OCI-LY7 (cell line): ENCODE measurements at regions not wholly inside any gene's neighbourhood (a gene's known extent, or its start where the extent isn't known, plus 50 kb on each side); places are given as distances from the start of the nearest gene placed in this dataset.

ENCODE experiments used
- BruUV-seq: library from RNA; stranded (reverse); fragments of 400-500 nt; replicated peaks from 2 replicates; lab custom pipeline; 2021; lab: Mats Ljungman, UMichigan
- CTCF ChIA-PET: fragments of 300-600 bp; sonication (Branson Sonifier 250); formaldehyde crosslinking; loops from one replicate; lab custom pipeline; 2022; ENCODE audit warnings: antibody characterized with exemption; ENCODE audit not compliant: unreplicated experiment; lab: Charles Lee
- POLR2A ChIA-PET: fragments of 300-600 bp; sonication (Branson Sonifier 250); formaldehyde crosslinking; loops from one replicate; lab custom pipeline; 2022; ENCODE audit warnings: antibody characterized with exemption; lab: Charles Lee
- DNase-seq: peaks from one replicate; pipeline ENCODE4 v3.0.0-alpha.2; 2015; ENCODE audit warnings: low spot score
- H2AFZ ChIP-seq: fragments of 200-600 bp; sonication (generic), shearing (Covaris generic); 2 replicates; pipeline ENCODE4 v1.6.1; 2014; ENCODE audit warnings: mild to moderate bottlenecking, antibody characterized with exemption, low read length, moderate library complexity
- H3K27ac ChIP-seq: fragments of 200-600 bp; sonication (generic); 2 replicates; pipeline ENCODE4 v1.5.1; 2014; ENCODE audit warnings: mixed run types, low read depth, mild to moderate bottlenecking, moderate library complexity, low read length, inconsistent platforms; ENCODE audit not compliant: poor library complexity, severe bottlenecking
- H3K36me3 ChIP-seq: fragments of 200-600 bp; sonication (generic); 2 replicates; pipeline ENCODE4 v1.6.1; 2014; ENCODE audit warnings: mild to moderate bottlenecking, antibody characterized with exemption, low read length, moderate library complexity, mixed read lengths; ENCODE audit not compliant: insufficient read depth
- H3K4me1 ChIP-seq: fragments of 200-600 bp; sonication (generic); 2 replicates; pipeline ENCODE4 v1.5.1; 2014; ENCODE audit warnings: mild to moderate bottlenecking, low read length; ENCODE audit not compliant: insufficient read depth, poor library complexity, severe bottlenecking
- H3K4me2 ChIP-seq: fragments of 200-600 bp; sonication (generic); 2 replicates; pipeline ENCODE4 v1.6.1; 2014; ENCODE audit warnings: mild to moderate bottlenecking, low read length
- H3K4me3 ChIP-seq: fragments of 200-600 bp; sonication (generic); 2 replicates; pipeline ENCODE4 v1.5.1; 2014; ENCODE audit warnings: mild to moderate bottlenecking, low read depth, low read length; ENCODE audit not compliant: poor library complexity, severe bottlenecking
- H3K79me2 ChIP-seq: fragments of 200-600 bp; sonication (generic); 2 replicates; pipeline ENCODE4 v1.6.1; 2016; ENCODE audit warnings: low read depth, mild to moderate bottlenecking, low read length, moderate library complexity, mixed read lengths; ENCODE audit not compliant: insufficient read depth
- H3K9me2 ChIP-seq: fragments of 200-600 bp; sonication (generic); 2 replicates; pipeline ENCODE4 v1.6.1; 2016; ENCODE audit warnings: mild to moderate bottlenecking, low read length, mixed read lengths; ENCODE audit not compliant: insufficient read depth
- H3K9me3 ChIP-seq: fragments of 200-600 bp; sonication (generic); 2 replicates; pipeline ENCODE4 v1.6.1; 2014; ENCODE audit warnings: mild to moderate bottlenecking, mixed run types, low read length, mixed read lengths
- H4K20me1 ChIP-seq: fragments of 200-600 bp; sonication (generic); 2 replicates; pipeline ENCODE4 v1.6.1; 2014; ENCODE audit warnings: mild to moderate bottlenecking, antibody characterized with exemption, low read length, moderate library complexity, mixed read lengths; ENCODE audit not compliant: insufficient read depth
- EZH2phosphoT487 ChIP-seq: fragments of 200-600 bp; sonication (generic); IDR thresholded peaks from 2 replicates; pipeline ENCODE4 v1.6.1; 2018; ENCODE audit warnings: low read depth, borderline replicate concordance, mild to moderate bottlenecking, mixed run types, antibody characterized with exemption, low read length, moderate library complexity, mixed read lengths
- intact Hi-C: fragments of 100-400 bp; cut with micrococcal nuclease; formaldehyde crosslinking; loops from one replicate; pipeline ENCODE4 v1.10.0; 2022; ENCODE audit not compliant: unreplicated experiment
- TF ChIP-seq, protein P1 (sequence below): fragments of 200-600 bp; sonication (generic); conservative IDR thresholded peaks from 2 replicates; pipeline ENCODE4 v1.5.1; 2014; ENCODE audit warnings: mild to moderate bottlenecking, antibody characterized with exemption, low read length, moderate library complexity, mixed read lengths

DNA sequence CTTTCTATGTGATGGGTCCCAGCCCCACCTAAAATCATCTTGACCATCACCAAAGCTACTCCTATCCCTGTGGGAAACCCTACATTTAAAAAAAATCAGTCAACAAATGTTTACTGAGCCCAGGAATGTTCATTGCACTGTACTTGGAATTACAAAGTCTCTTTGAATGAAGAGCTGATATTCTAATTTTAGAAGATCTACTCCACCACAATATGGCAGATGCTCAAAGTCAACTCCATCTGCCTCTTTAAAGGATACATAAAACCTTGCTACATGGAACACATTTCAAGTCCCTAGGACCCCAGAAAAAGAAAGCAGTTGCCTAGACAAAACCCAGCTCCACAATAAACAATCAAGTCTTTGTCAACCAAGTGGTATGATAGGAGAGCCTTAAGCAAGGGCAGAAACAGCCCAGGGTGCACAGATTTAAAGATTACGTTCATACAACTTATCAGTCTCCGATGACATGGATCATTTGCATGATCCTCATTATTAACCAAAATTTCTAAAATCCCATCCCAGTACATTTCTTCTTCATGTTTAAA, 234.3 kb upstream of the ACVR2A start:
- H3K4me1 ChIP-seq = no peaks in the 10 kb centered on the region
- no peak overlapping the region for H3K27ac ChIP-seq
- no peaks in the 10 kb centered on the region for H3K36me3 ChIP-seq
- no peaks in the 10 kb centered on the region for H3K79me2 ChIP-seq
- POLR2A ChIA-PET = interaction anchor here (0.5 kb wide), 1 partner anchor 190 kb away, joined by 3 read pairs; no protein-coding TSS in a partner anchor
- no peaks in the 10 kb centered on the region for H4K20me1 ChIP-seq
- no peak for DNase-seq
- CTCF ChIA-PET = no interaction called here
- TF ChIP-seq, protein P1, sequence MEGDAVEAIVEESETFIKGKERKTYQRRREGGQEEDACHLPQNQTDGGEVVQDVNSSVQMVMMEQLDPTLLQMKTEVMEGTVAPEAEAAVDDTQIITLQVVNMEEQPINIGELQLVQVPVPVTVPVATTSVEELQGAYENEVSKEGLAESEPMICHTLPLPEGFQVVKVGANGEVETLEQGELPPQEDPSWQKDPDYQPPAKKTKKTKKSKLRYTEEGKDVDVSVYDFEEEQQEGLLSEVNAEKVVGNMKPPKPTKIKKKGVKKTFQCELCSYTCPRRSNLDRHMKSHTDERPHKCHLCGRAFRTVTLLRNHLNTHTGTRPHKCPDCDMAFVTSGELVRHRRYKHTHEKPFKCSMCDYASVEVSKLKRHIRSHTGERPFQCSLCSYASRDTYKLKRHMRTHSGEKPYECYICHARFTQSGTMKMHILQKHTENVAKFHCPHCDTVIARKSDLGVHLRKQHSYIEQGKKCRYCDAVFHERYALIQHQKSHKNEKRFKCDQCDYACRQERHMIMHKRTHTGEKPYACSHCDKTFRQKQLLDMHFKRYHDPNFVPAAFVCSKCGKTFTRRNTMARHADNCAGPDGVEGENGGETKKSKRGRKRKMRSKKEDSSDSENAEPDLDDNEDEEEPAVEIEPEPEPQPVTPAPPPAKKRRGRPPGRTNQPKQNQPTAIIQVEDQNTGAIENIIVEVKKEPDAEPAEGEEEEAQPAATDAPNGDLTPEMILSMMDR = no peak
- no peak for TF ChIP-seq EZH2phosphoT487
- intact Hi-C loops = no loop called here
- no peak overlapping the region for H3K4me3 ChIP-seq
- no peak overlapping the region for H2AFZ ChIP-seq
- no peak overlapping the region for H3K4me2 ChIP-seq
- no TSS peak for BruUV-seq
- H3K9me2 ChIP-seq = no peaks in the 10 kb centered on the region
- no peaks in the 10 kb centered on the region for H3K9me3 ChIP-seq

DNA sequence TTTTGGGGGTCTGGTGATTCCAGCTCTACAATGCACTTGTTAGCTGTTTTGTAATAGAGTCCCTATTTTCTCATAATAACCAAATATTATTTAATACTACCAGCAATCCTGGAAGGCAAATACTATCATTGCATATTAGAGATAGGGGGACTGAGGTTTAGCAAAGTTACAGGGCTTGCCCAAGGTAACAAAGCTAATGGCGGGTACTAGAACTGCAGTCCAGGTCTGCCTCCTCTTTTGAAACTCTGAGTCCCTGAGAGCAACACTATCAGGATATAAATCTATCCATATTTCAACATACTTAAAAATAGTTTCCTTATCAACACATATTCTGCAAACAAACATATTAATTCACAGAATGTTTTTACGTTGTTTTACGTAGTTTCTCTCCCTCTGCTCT, 235.5 kb upstream of the ACVR2A start:
- H3K36me3 ChIP-seq = no peaks in the 10 kb centered on the region
- H2AFZ ChIP-seq = no peak overlapping the region
- TF ChIP-seq EZH2phosphoT487 = no peak
- TF ChIP-seq, protein P1 = no peak
- intact Hi-C loops = no loop called here
- ChIA-PET POLR2A (interaction anchor here (0.6 kb wide), 1 partner anchor 110 kb away, joined by 3 read pairs; no protein-coding TSS in a partner anchor), CTCF (no interaction called here)
- H3K9me2 ChIP-seq = no peaks in the 10 kb centered on the region
- no peak overlapping the region for H3K4me3 ChIP-seq
- no peak for DNase-seq
- no peaks in the 10 kb centered on the region for H3K79me2 ChIP-seq
- H4K20me1 ChIP-seq = no peaks in the 10 kb centered on the region
- BruUV-seq = no TSS peak
- H3K9me3 ChIP-seq = no peaks in the 10 kb centered on the region
- no peak overlapping the region for H3K4me2 ChIP-seq
- H3K4me1 ChIP-seq = no peaks in the 10 kb centered on the region
- H3K27ac ChIP-seq = no peak overlapping the region

DNA sequence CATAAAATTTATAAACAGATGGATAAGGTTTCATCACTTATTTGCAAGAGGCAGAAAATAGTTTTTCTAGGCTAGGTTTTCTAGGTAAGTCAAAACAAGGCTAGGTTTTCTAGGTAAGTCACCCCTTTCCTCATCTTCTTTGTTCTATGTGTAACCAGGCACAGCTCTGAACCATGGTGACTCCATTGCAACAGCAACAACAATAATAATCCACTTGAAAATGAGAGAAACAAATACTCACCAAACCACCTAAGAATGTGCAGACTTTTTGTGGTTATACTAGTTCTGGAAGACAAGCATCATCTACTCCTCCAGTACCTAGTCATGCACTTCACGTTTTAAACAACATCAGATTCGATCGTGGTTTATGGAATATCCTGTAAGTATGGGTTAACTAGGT, 237.4 kb upstream of the ACVR2A start:
- POLR2A ChIA-PET = no interaction called here
- CTCF ChIA-PET = no interaction called here
- no peaks in the 10 kb centered on the region for H4K20me1 ChIP-seq
- H3K36me3 ChIP-seq = no peaks in the 10 kb centered on the region
- DNase-seq = no peak
- no TSS peak for BruUV-seq
- no peak overlapping the region for H3K4me3 ChIP-seq
- no peak overlapping the region for H3K27ac ChIP-seq
- no peaks in the 10 kb centered on the region for H3K4me1 ChIP-seq
- intact Hi-C loops = no loop called here
- no peaks in the 10 kb centered on the region for H3K9me3 ChIP-seq
- no peak overlapping the region for H2AFZ ChIP-seq
- TF ChIP-seq, protein P1 = no peak
- no peak for TF ChIP-seq EZH2phosphoT487
- H3K79me2 ChIP-seq = no peaks in the 10 kb centered on the region
- H3K4me2 ChIP-seq = no peak overlapping the region
- no peaks in the 10 kb centered on the region for H3K9me2 ChIP-seq
